ENCODE measurements at regions not wholly inside any gene's neighbourhood (a gene's known extent, or its start where the extent isn't known, plus 50 kb on each side); places are given as distances from the start of the nearest gene placed in this dataset.

DNA sequence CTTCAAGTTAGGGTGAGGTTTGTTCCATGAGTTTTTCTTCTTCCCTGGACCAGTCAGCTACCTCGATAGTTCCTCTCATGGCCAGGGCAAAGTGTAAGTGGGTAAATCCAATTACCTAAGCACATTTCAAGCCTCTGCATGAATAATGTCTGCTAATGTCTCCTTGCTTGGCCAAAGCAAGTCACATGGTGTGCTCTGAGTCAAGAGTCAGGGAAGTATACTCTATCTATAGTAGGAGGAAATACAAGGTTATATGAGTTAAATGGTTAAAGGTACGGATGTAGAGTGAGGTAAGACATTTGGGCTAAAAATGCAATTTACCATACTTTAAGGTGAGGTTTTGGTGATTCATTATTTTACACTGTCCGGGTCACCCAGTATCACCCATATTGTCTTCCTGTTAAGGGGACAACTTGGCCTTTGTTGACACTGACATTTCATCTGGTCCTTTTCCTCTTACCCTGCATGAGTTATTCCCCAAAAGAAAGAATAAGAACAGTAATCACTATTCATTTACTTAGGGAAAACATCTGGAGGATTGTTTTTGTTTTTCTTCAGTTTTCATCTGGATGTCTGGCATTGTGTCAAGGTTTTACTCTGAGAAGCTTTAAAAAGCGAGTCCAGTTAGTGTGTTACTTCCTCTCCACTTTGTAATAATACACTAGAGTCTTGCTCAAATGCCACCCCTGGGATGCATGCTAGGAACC lies 405.5 kb downstream of the RND3 start:
- no peak for DNase-seq
- Histone ChIP-seq H3K4me3 (no peak overlapping the region), H3K9me3 (replicated peaks) (peaks cover 14% of the 10 kb centered on the region), H3K4me1 (peaks cover 7% of the 10 kb centered on the region), H3K27ac (replicated peaks) (peak overlapping the region; percentile 61), H3K36me3 (no peaks in the 10 kb centered on the region), H3K27me3 (ENCODE audit: low read depth) (no peaks in the 10 kb centered on the region)
- intact Hi-C loops (cut with micrococcal nuclease): no loop called here
- TF ChIP-seq CTCF (IDR thresholded peaks at IDR 0.05; ENCODE audit: borderline replicate concordance): no peak

DNA sequence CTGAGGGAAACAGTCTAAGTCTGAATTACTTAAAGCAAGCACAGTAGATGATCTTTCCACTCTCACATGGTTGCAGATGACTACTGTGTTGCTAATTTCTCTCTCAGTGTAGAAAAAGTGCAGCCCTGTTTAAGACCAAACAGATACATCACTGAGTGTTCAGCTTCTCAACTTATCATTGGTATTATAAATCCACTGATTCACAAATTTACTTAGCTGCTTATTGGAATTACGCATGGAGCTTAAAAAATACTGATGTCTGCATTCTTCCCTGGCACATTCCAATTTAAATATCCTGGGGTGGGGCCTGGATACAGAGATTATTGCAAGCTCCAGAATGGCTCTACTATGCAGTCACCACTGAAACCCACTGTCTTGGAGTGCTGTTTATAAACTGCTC lies 411.2 kb downstream of the RND3 start:
- peaks cover 5% of the 10 kb centered on the region for H3K4me1 ChIP-seq
- H3K27me3 ChIP-seq (ENCODE audit: low read depth): no peaks in the 10 kb centered on the region
- DNase-seq: no peak
- TF ChIP-seq CTCF (IDR thresholded peaks at IDR 0.05; ENCODE audit: borderline replicate concordance): no peak
- intact Hi-C loops (cut with micrococcal nuclease): no loop called here
- no peak overlapping the region for H3K27ac ChIP-seq (replicated peaks)
- peaks cover 21% of the 10 kb centered on the region for H3K9me3 ChIP-seq (replicated peaks)
- H3K36me3 ChIP-seq: no peaks in the 10 kb centered on the region
- no peak overlapping the region for H3K4me3 ChIP-seq

DNA sequence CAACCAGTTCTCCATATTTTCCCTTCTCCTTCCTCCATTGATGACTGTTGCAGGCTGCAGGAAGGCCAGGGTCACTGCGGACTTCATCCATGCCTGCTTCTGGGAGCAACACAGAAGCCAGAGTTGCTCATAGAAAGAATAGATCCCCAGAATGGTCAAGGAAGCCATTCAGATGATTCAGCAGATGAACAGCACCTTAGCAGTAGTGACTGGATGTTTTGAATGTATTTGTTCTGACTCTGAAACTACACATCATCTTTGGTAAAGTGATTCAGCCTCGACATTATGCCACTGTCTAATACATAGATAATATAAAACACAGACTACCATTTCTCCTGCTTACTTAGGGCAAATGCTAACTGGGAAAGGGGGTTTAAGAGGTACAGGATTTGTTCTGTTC lies 411.6 kb downstream of the RND3 start:
- no peaks in the 10 kb centered on the region for H3K36me3 ChIP-seq
- TF ChIP-seq CTCF (IDR thresholded peaks at IDR 0.05; ENCODE audit: borderline replicate concordance): no peak
- no peak overlapping the region for H3K4me3 ChIP-seq

DNA sequence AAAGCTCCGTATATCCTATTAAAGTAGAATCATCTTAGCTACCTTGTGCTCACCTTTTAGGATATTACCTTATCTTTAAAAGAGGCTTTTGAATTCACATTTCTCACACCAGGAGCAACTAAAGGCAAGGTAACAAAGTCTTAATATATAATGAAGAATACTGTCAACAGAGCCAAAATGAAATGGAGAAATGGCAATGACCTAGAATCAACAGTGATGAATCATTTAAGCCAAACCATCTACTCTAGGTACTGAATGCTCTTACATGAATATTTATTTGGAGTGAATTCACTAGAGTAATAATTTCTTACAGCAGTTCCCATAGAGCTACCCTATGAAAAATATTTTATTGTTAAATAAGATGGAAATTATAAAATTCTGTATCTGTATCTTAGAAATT lies 421.0 kb downstream of the RND3 start:
- H3K27me3 ChIP-seq (ENCODE audit: low read depth): no peaks in the 10 kb centered on the region
- TF ChIP-seq CTCF (IDR thresholded peaks at IDR 0.05; ENCODE audit: borderline replicate concordance): no peak
- H3K4me1 ChIP-seq: peaks cover 11% of the 10 kb centered on the region
- no peak overlapping the region for H3K4me3 ChIP-seq
- H3K36me3 ChIP-seq: no peaks in the 10 kb centered on the region
- no peak overlapping the region for H3K27ac ChIP-seq (replicated peaks)
- no peak for DNase-seq
- peaks cover 14% of the 10 kb centered on the region for H3K9me3 ChIP-seq (replicated peaks)
- intact Hi-C loops (cut with micrococcal nuclease): no loop called here

More for the DNA sequence above, 411.6 kb downstream of the RND3 start:
- DNase-seq: no peak
- H3K27ac ChIP-seq (replicated peaks): no peak overlapping the region
- H3K27me3 ChIP-seq (ENCODE audit: low read depth): no peaks in the 10 kb centered on the region
- peaks cover 5% of the 10 kb centered on the region for H3K4me1 ChIP-seq
- H3K9me3 ChIP-seq (replicated peaks): peaks cover 25% of the 10 kb centered on the region
- intact Hi-C loops (cut with micrococcal nuclease): no loop called here

GRCh38 chr2:150063931-150064548 lies 423.4 kb downstream of the RND3 start:
- DNase-seq: no peak
- intact Hi-C loops (cut with micrococcal nuclease): no loop called here
- TF ChIP-seq CTCF (IDR thresholded peaks at IDR 0.05; ENCODE audit: borderline replicate concordance): no peak
- no peaks in the 10 kb centered on the region for H3K9me3 ChIP-seq (replicated peaks)
- no peak overlapping the region for H3K4me3 ChIP-seq
- no peaks in the 10 kb centered on the region for H3K36me3 ChIP-seq
- H3K4me1 ChIP-seq: peaks cover 11% of the 10 kb centered on the region
- H3K27ac ChIP-seq (replicated peaks): no peak overlapping the region
- H3K27me3 ChIP-seq (ENCODE audit: low read depth): no peaks in the 10 kb centered on the region
